Thymus (tissue), 11 donors: ENCODE measurements at regions not wholly inside any gene's neighbourhood (a gene's known extent, or its start where the extent isn't known, plus 50 kb on each side); places are given as distances from the start of the nearest gene placed in this dataset.

ENCODE experiments used
- DNase-seq, 9 donors: peaks; one replicate each; pipeline ENCODE4 v3.0.0-alpha.2; 2013; ENCODE audit warnings: low spot score in 9 of 9, low read depth in 6 of 9, missing footprints in 1 of 9
- H3K27ac ChIP-seq, 2 donors: one replicate each; pipeline ENCODE4 v1.5.1; 2013; ENCODE audit warnings: control low read depth in 1 of 2, low read depth in 1 of 2, low read length in 1 of 2, mild to moderate bottlenecking in 1 of 2, moderate library complexity in 1 of 2
- H3K27me3 ChIP-seq, 2 donors: one replicate each; pipeline ENCODE4 v1.5.1; 2013; ENCODE audit warnings: low read length in 1 of 2; ENCODE audit not compliant: control insufficient read depth in 2 of 2, insufficient read depth in 1 of 2
- H3K36me3 ChIP-seq, 2 donors: one replicate each; pipeline ENCODE4 v1.5.1; 2013; ENCODE audit warnings: low read length in 1 of 2, mild to moderate bottlenecking in 1 of 2, moderate library complexity in 1 of 2; ENCODE audit not compliant: control insufficient read depth in 2 of 2, insufficient read depth in 2 of 2
- H3K4me1 ChIP-seq, 2 donors: one replicate each; pipeline ENCODE4 v1.5.1; 2013; ENCODE audit warnings: low read length in 2 of 2; ENCODE audit not compliant: control insufficient read depth in 2 of 2, insufficient read depth in 2 of 2
- H3K4me3 ChIP-seq, 2 donors: one replicate each; pipeline ENCODE4 v1.5.1; 2013; ENCODE audit warnings: low read length in 2 of 2, control low read depth in 1 of 2, mild to moderate bottlenecking in 1 of 2
- H3K9me3 ChIP-seq, 2 donors: one replicate each; pipeline ENCODE4 v1.5.1; 2013; ENCODE audit warnings: low read length in 1 of 2, mild to moderate bottlenecking in 1 of 2; ENCODE audit not compliant: control insufficient read depth in 2 of 2, insufficient read depth in 1 of 2
- WGBS: extraction: QIAGEN DNeasy Blood & Tissue Kit; methylation state at CpG from one replicate; pipeline ENCODE4 v1.1.7; 2013; 5-methylcytosine and 5-hydroxymethylcytosine counted together
- donor health status: healthy.

GRCh38 chr11:134482865-134483264 is 70.8 kb upstream of the B3GAT1 start:
- Histone ChIP-seq H3K9me3 (no peaks in the 10 kb centered on the region), H3K36me3 (no peaks in the 10 kb centered on the region), H3K27me3 (peaks cover 0 to 2% of the 10 kb centered on the region in 2 donors), H3K4me1 (no peaks in the 10 kb centered on the region), H3K4me3 (no peak overlapping the region), H3K27ac (no peak overlapping the region)
- DNase-seq = no peak
- 80% methylated on average over 2 of the region's 2 CpGs for WGBS

- Histone ChIP-seq H3K9me3 (no peaks in the 10 kb centered on the region), H3K4me3 (no peak overlapping the region), H3K27me3 (peaks cover 0 to 3% of the 10 kb centered on the region in 2 donors), H3K4me1 (no peaks in the 10 kb centered on the region), H3K36me3 (no peaks in the 10 kb centered on the region), H3K27ac (no peak overlapping the region)
- no peak for DNase-seq
- WGBS = 86% methylated on average over 4 of the region's 4 CpGs
These were observed 70.0 kb upstream of the B3GAT1 start for GRCh38 chr11:134481933-134482527.

GRCh38 chr11:134481135-134481534 is 69.1 kb upstream of the B3GAT1 start:
- 93% methylated on average over 3 of the region's 3 CpGs for WGBS
- Histone ChIP-seq H3K4me1 (no peaks in the 10 kb centered on the region), H3K27ac (no peak overlapping the region), H3K27me3 (peaks cover 0 to 6% of the 10 kb centered on the region in 2 donors), H3K36me3 (no peaks in the 10 kb centered on the region), H3K9me3 (no peaks in the 10 kb centered on the region), H3K4me3 (no peak overlapping the region)
- no peak for DNase-seq

DNA sequence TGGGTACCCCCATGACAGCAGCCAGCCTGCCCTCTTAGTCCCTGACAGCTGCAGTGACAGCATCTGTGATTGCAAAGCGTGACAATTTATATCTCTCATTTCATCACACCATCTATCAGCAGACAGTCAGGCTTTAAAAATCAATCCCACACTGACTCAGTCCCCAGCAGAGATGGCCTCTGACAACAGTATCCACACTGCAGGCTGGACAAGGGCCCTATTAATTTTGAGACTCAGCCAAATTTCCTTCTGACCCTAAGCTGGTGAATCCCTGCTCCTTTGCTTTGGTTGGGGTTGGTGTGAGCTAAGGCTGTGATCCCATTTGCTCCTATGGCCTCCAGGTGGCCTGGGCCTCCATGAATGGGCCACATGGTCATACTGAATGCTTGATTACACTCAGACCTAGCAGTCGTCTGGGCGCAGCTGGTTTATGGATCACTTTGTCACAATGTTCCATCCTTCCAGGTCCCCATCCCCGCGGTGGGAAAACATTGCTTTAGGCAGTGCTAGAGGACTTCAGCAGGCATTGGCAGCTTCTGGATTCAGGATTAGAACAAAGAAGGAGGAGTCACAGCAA is 68.2 kb upstream of the B3GAT1 start:
- Histone ChIP-seq H3K36me3 (no peaks in the 10 kb centered on the region), H3K9me3 (no peaks in the 10 kb centered on the region), H3K4me3 (no peak overlapping the region), H3K27ac (no peak overlapping the region), H3K27me3 (peaks cover 0 to 6% of the 10 kb centered on the region in 2 donors), H3K4me1 (no peaks in the 10 kb centered on the region)
- DNase-seq = no peak
- 90% methylated on average over 5 of the region's 5 CpGs for WGBS

DNA sequence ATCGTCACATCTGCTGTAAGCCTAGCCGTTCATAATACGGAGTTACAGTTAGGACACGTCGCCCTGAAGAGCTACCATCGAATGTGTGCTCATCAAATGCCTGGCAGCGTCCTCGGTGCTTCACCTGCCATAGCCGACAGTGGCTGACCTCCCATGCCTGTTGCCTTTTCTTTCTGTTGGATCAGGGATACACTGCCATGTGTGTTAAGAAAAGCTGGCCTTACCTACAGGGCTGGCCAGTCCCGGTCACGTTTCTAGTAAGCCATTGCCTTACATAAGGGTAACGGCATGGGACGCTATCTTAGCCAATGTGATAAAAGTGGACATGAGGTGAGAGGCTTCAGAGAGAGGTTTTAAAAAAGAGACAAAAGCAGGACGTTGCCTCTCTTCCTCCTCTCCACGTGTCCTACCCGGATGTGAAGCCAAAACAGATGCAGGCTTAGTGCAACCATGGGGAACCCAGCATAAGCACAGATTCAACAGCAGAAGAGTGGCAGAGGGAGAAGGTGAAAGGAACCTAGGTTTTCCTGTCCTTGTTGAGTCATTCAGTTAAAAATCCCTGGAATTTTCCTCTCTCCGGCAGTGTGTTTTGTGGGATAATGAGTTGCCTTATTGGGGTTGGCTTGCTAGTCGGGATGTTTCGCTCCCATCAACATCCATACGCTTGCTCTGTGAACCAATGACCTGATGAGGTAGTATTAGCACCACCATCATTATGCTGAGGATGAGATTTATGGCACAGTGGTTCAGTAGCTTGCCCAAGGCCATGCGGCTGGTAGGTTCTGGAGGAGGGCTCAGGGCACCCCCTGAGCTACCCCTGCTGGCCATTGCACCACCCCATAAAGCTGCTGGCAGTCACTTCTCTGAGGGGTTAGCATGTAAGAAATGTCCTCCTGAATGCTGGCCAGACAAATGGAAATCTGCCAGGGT is 67.4 kb upstream of the B3GAT1 start:
- H3K4me3 ChIP-seq = no peak overlapping the region
- no peak overlapping the region for H3K27ac ChIP-seq
- peaks cover 0 to 6% of the 10 kb centered on the region in 2 donors for H3K27me3 ChIP-seq
- 86% methylated on average over 21 of the region's 21 CpGs for WGBS
- H3K9me3 ChIP-seq = no peaks in the 10 kb centered on the region
- no peaks in the 10 kb centered on the region for H3K4me1 ChIP-seq
- no peaks in the 10 kb centered on the region for H3K36me3 ChIP-seq
- DNase-seq = no peak

DNA sequence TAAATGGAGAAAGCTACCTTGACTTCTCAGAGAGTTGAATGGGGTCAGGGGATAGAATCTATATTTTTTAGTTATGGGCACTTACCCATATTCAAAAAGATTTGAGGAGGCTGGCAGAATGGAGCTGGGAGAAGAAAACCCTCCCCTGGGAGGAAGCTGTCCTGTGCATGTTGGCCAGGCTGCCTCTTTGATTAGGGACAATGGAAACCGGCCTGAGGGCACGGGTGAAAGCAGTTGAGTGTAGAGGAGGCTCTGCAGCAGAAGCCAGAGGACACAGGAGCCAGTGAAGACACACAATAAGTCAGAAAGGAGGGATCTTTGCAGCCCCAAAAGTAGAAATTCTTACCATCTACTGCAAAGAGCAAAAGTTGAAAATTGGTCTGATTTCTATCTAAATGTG is 66.6 kb upstream of the B3GAT1 start:
- no peaks in the 10 kb centered on the region for H3K36me3 ChIP-seq
- DNase-seq = no peak
- peaks cover 0 to 6% of the 10 kb centered on the region in 2 donors for H3K27me3 ChIP-seq
- WGBS = 33% methylated on average over 2 of the region's 2 CpGs
- no peak overlapping the region for H3K4me3 ChIP-seq
- H3K27ac ChIP-seq = no peak overlapping the region
- H3K9me3 ChIP-seq = no peaks in the 10 kb centered on the region
- no peaks in the 10 kb centered on the region for H3K4me1 ChIP-seq

DNA sequence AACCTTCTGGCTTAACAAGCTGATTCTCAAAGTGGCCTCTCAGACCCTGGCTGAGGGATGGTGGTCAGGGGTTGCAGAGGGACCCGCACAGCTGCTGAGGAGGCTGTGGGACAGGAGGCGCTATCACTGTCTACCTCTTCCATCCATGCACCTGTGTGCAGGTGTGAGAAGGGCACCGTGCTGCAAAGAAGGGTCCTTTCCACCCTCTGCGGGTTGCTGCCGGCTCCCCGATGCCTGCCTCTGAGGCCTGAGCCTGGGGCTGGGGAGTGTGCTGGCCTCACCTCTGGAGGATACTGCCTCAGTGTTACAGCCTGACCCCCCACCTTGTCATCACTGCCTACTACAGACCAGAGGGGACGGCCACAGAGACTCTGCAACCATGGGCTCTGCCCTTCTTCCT is 66.1 kb upstream of the B3GAT1 start:
- H3K9me3 ChIP-seq = no peaks in the 10 kb centered on the region
- H3K4me3 ChIP-seq = no peak overlapping the region
- no peak overlapping the region for H3K27ac ChIP-seq
- peaks cover 0 to 6% of the 10 kb centered on the region in 2 donors for H3K27me3 ChIP-seq
- H3K36me3 ChIP-seq = no peaks in the 10 kb centered on the region
- H3K4me1 ChIP-seq = no peaks in the 10 kb centered on the region
- DNase-seq = no peak
- WGBS = 85% methylated on average over 7 of the region's 7 CpGs

DNA sequence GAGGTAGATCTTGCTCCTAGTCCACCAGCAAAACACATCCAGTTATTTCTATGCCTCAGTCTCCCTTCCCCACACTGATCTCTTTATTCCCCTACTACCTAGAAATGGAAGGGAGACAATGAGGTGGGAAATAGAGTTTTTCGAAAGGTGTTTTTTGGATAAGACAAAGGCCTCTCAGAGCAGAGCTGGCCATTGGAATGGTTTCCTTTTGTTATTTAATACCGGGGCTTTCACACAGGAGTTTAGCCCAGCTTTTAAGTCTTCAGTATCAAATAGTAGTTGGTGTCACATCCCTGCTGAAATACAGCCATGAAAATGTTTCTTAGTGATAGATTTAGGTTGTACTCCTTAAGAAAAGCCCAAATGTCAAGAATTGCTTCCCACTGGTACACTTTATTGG is 65.4 kb upstream of the B3GAT1 start:
- H3K27me3 ChIP-seq = peaks cover 0 to 6% of the 10 kb centered on the region in 2 donors
- DNase-seq = no peak
- H3K4me3 ChIP-seq = no peak overlapping the region
- H3K36me3 ChIP-seq = no peaks in the 10 kb centered on the region
- 47% methylated on average over 2 of the region's 2 CpGs for WGBS
- no peak overlapping the region for H3K27ac ChIP-seq
- H3K9me3 ChIP-seq = no peaks in the 10 kb centered on the region
- H3K4me1 ChIP-seq = no peaks in the 10 kb centered on the region

DNA sequence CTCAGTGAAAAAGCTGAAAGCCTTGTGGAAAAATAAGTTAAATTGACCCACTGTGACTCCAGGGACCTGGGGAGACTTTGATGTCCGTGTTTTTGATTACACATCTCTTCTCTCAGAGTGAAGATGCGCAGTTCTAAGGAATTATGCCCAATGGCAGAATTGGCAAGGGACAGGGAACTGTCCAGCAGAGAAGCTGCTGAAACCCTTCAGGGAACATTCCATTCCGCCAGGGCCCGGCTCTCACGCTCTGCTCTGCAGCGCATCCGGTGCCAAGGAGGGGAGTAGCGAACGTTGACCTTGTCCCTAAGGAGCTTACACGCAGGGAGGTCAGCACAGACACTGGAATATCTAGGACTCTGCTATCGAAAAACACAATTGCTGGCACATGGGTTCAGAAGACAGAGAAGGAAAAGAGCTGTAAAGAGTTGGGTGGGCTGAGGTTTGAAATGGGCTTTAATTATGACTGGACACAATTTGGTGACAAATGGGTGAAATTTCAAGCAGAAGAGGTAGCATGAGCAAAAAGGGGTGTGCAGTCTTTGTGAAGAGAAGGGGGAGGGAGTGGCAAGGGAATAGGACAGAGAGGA is 64.5 kb upstream of the B3GAT1 start:
- H3K27me3 ChIP-seq = peaks cover 0 to 6% of the 10 kb centered on the region in 2 donors
- H3K4me1 ChIP-seq = no peaks in the 10 kb centered on the region
- DNase-seq = peak in 4 of 9 donors; percentile 6 to 38 (median 20)
- WGBS = 19% methylated on average over 11 of the region's 11 CpGs
- H3K4me3 ChIP-seq = no peak overlapping the region
- H3K27ac ChIP-seq = no peak overlapping the region
- H3K9me3 ChIP-seq = no peaks in the 10 kb centered on the region
- no peaks in the 10 kb centered on the region for H3K36me3 ChIP-seq
